HFFc6 (cell line): ENCODE measurements at regions not wholly inside any gene's neighbourhood (a gene's known extent, or its start where the extent isn't known, plus 50 kb on each side); places are given as distances from the start of the nearest gene placed in this dataset.

Experiments used
- DNase-seq: peaks from one replicate; pipeline ENCODE4 v3.0.0-alpha.2; 2018
- H3K27ac Mint-ChIP-seq: 2 replicates; pipeline ENCODE4 v1.8.0; 2020; ENCODE audit warnings: mild to moderate bottlenecking, mixed read lengths
- H3K27me3 Mint-ChIP-seq: 2 replicates; pipeline ENCODE4 v1.8.0; 2021; ENCODE audit warnings: mild to moderate bottlenecking, moderate library complexity, mixed read lengths; ENCODE audit not compliant: insufficient read depth
- H3K36me3 Mint-ChIP-seq: 2 replicates; pipeline ENCODE4 v1.8.0; 2021; ENCODE audit warnings: low read depth, mixed read lengths
- H3K4me1 Mint-ChIP-seq: 2 replicates; pipeline ENCODE4 v1.8.0; 2020; ENCODE audit warnings: low read depth, mixed read lengths
- H3K4me3 Mint-ChIP-seq: 2 replicates; pipeline ENCODE4 v1.8.0; 2020; ENCODE audit warnings: mild to moderate bottlenecking, moderate library complexity, mixed read lengths
- H3K9me3 Mint-ChIP-seq: 2 replicates; pipeline ENCODE4 v1.8.0; 2020; ENCODE audit warnings: mild to moderate bottlenecking, mixed read lengths
- CTCF ChIP-seq: fragments of 200-600 bp; sonication (generic); IDR thresholded peaks from 2 replicates; pipeline ENCODE4 v1.5.0; 2021; ENCODE audit warnings: antibody characterized with exemption, mild to moderate bottlenecking

GRCh38 chr2:172223601-172224054 lies 120.9 kb upstream of the DLX2 start:
- DNase-seq: no peak
- Mint-ChIP-seq H3K9me3 (no peaks in the 10 kb centered on the region), H3K4me3 (no peak overlapping the region), H3K36me3 (peaks cover 4% of the 10 kb centered on the region; the same call in 1 of the 2 replicates), H3K4me1 (peaks cover 8% of the 10 kb centered on the region; the same call in 1 of the 2 replicates), H3K27ac (no peak overlapping the region), H3K27me3 (peaks cover 1% of the 10 kb centered on the region; the same call in 1 of the 2 replicates)
- TF ChIP-seq CTCF: no peak

GRCh38 chr2:172225786-172226185 lies 123.1 kb upstream of the DLX2 start:
- H3K4me3 Mint-ChIP-seq: no peak overlapping the region
- no peak for TF ChIP-seq CTCF

GRCh38 chr2:172226244-172227061 lies 123.8 kb upstream of the DLX2 start:
- H3K27me3 Mint-ChIP-seq: peaks cover 1% of the 10 kb centered on the region; the same call in 1 of the 2 replicates
- H3K27ac Mint-ChIP-seq: no peak overlapping the region

More at GRCh38 chr2:172225786-172226185, 123.1 kb upstream of the DLX2 start:
- H3K4me1 Mint-ChIP-seq: peaks cover 18% of the 10 kb centered on the region
- H3K27me3 Mint-ChIP-seq: peaks cover 1% of the 10 kb centered on the region; the same call in 1 of the 2 replicates
- DNase-seq: no peak
- no peaks in the 10 kb centered on the region for H3K9me3 Mint-ChIP-seq
- H3K36me3 Mint-ChIP-seq: peaks cover 4% of the 10 kb centered on the region; the same call in 1 of the 2 replicates
- H3K27ac Mint-ChIP-seq: no peak overlapping the region

GRCh38 chr2:172227719-172228118 lies 125.0 kb upstream of the DLX2 start:
- H3K36me3 Mint-ChIP-seq: peaks cover 4% of the 10 kb centered on the region; the same call in 1 of the 2 replicates
- no peaks in the 10 kb centered on the region for H3K9me3 Mint-ChIP-seq
- DNase-seq: no peak
- no peak overlapping the region for H3K27ac Mint-ChIP-seq
- peaks cover 1% of the 10 kb centered on the region; the same call in 1 of the 2 replicates for H3K27me3 Mint-ChIP-seq
- no peak overlapping the region for H3K4me3 Mint-ChIP-seq
- peaks cover 37% of the 10 kb centered on the region for H3K4me1 Mint-ChIP-seq
- no peak for TF ChIP-seq CTCF

More at GRCh38 chr2:172226244-172227061, 123.8 kb upstream of the DLX2 start:
- DNase-seq: no peak
- Mint-ChIP-seq H3K4me1 (peaks cover 25% of the 10 kb centered on the region), H3K36me3 (peaks cover 4% of the 10 kb centered on the region; the same call in 1 of the 2 replicates), H3K4me3 (no peak overlapping the region), H3K9me3 (no peaks in the 10 kb centered on the region)
- TF ChIP-seq CTCF: no peak

GRCh38 chr2:172228177-172228808 lies 125.6 kb upstream of the DLX2 start:
- peaks cover 4% of the 10 kb centered on the region; the same call in 1 of the 2 replicates for H3K36me3 Mint-ChIP-seq
- no peaks in the 10 kb centered on the region for H3K9me3 Mint-ChIP-seq
- peaks cover 43% of the 10 kb centered on the region for H3K4me1 Mint-ChIP-seq
- DNase-seq: no peak
- H3K4me3 Mint-ChIP-seq: no peak overlapping the region
- H3K27me3 Mint-ChIP-seq: peaks cover 1% of the 10 kb centered on the region; the same call in 1 of the 2 replicates
- no peak overlapping the region for H3K27ac Mint-ChIP-seq
- TF ChIP-seq CTCF: no peak
